ENCODE measurements at regions not wholly inside any gene's neighbourhood (a gene's known extent, or its start where the extent isn't known, plus 50 kb on each side); places are given as distances from the start of the nearest gene placed in this dataset.

DNA sequence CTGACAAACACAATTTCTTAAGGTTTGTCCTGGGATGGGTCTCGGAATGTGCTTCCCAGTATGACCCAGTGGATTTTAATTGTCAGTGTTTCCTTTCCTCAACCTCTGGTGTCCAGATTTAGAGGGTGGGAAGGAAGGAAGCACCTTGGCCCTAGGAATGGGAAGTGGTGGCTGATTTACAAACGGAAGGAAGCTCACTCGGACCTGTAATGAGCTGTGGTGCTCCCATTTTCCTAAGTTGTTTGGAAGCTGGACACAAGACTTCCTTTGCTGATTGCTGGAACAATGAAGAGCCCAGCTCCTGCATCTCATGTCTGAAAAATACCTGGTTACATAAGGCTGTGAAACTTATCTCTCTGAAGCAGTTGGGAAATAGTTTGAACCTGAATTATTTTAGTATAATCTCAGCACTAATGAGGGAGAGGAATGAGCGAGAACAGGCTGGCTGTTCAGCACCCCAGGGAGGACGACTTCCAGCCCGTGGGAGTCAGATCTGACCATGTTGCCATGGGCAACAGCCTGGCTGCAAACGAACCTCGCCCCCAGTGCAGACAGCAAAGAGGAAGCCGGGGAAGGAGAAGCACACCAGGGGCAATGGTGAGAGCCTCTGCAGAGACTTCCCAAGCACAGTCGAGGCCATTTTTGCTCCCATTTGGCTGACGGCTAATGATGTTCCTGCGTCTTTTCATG, 74.4 kb upstream of the ASB18 start:
- no peak overlapping the region for H3K27ac ChIP-seq
- intact Hi-C loops (cut with DNase I), result no loop called here
- no peaks in the 10 kb centered on the region for H3K4me1 ChIP-seq (replicated peaks)
- DNase-seq (ENCODE audit: low spot score), result no peak
- TF ChIP-seq POLR2AphosphoS5 (IDR thresholded peaks at IDR 0.05) (no peak), POLR2A (IDR thresholded peaks at IDR 0.05) (no peak)
- TF ChIP-seq, protein P1, sequence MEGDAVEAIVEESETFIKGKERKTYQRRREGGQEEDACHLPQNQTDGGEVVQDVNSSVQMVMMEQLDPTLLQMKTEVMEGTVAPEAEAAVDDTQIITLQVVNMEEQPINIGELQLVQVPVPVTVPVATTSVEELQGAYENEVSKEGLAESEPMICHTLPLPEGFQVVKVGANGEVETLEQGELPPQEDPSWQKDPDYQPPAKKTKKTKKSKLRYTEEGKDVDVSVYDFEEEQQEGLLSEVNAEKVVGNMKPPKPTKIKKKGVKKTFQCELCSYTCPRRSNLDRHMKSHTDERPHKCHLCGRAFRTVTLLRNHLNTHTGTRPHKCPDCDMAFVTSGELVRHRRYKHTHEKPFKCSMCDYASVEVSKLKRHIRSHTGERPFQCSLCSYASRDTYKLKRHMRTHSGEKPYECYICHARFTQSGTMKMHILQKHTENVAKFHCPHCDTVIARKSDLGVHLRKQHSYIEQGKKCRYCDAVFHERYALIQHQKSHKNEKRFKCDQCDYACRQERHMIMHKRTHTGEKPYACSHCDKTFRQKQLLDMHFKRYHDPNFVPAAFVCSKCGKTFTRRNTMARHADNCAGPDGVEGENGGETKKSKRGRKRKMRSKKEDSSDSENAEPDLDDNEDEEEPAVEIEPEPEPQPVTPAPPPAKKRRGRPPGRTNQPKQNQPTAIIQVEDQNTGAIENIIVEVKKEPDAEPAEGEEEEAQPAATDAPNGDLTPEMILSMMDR (IDR thresholded peaks at IDR 0.05), result no peak
- WGBS, result 52% methylated on average over 12 of the region's 12 CpGs
- no peak overlapping the region for H3K4me3 ChIP-seq
- no peaks in the 10 kb centered on the region for H3K27me3 ChIP-seq (replicated peaks; ENCODE audit: insufficient read depth)
- no peaks in the 10 kb centered on the region for H3K36me3 ChIP-seq
- no peaks in the 10 kb centered on the region for H3K9me3 ChIP-seq

DNA sequence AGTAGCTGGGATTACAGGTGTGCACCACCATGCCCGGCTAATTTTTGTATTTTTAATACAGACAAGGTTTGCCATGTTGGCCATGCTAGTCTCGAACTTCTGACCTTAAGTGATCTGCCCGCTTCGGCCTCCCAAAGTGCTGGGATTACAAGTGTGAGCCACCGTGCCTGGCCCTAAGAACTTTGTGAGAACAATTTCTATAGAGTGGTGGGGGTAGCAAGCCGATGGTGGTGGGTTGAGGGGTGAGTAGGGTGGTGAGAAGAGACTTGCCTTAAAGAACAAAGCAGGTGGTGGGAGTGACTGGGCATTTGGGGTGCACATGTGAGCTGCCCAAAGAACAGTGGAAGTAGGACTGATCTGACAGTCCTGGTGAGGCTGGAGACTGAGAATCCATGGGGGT, 76.0 kb upstream of the ASB18 start:
- Histone ChIP-seq H3K27ac (no peak overlapping the region), H3K4me3 (no peak overlapping the region), H3K4me1 (replicated peaks) (no peaks in the 10 kb centered on the region), H3K9me3 (no peaks in the 10 kb centered on the region), H3K27me3 (replicated peaks; ENCODE audit: insufficient read depth) (no peaks in the 10 kb centered on the region), H3K36me3 (no peaks in the 10 kb centered on the region)
- no peak for DNase-seq (ENCODE audit: low spot score)
- TF ChIP-seq, protein P1 (IDR thresholded peaks at IDR 0.05), result no peak
- intact Hi-C loops (cut with DNase I), result loop anchor here (10.0 kb wide), 1 partner anchor 565 kb away; no protein-coding TSS in a partner anchor
- 96% methylated on average over 6 of the region's 6 CpGs for WGBS

DNA sequence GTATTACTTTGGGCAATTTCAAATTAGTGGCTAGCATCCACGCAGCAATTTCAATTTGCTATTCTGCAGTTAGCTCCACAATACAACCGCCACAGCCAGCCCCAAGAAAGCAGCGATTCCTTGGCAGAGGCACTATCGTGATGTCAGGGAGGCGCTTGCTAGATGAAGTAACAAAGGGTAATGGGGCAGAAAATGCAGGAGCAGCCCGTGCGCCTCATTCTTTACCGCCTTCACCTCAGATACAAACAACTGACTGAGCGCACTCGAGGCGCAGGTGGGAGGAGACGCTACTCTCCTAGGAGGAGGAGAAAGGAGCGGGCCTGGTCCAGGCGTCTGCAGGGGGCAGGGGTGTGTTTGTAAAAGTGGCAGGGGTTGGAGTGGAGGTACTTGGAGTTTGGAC, 76.9 kb upstream of the ASB18 start:
- 87% methylated on average over 14 of the region's 14 CpGs for WGBS
- H3K27me3 ChIP-seq (replicated peaks; ENCODE audit: insufficient read depth), result no peaks in the 10 kb centered on the region
- H3K36me3 ChIP-seq, result no peaks in the 10 kb centered on the region
- no peak overlapping the region for H3K4me3 ChIP-seq
- intact Hi-C loops (cut with DNase I), result loop anchor here (10.0 kb wide), 1 partner anchor 566 kb away; no protein-coding TSS in a partner anchor
- H3K9me3 ChIP-seq, result no peaks in the 10 kb centered on the region
- no peaks in the 10 kb centered on the region for H3K4me1 ChIP-seq (replicated peaks)
- no peak overlapping the region for H3K27ac ChIP-seq
- no peak for DNase-seq (ENCODE audit: low spot score)
- TF ChIP-seq, protein P1 (IDR thresholded peaks at IDR 0.05), result no peak
- TF ChIP-seq POLR2AphosphoS5 (IDR thresholded peaks at IDR 0.05), result no peak
- TF ChIP-seq POLR2A (IDR thresholded peaks at IDR 0.05), result no peak

DNA sequence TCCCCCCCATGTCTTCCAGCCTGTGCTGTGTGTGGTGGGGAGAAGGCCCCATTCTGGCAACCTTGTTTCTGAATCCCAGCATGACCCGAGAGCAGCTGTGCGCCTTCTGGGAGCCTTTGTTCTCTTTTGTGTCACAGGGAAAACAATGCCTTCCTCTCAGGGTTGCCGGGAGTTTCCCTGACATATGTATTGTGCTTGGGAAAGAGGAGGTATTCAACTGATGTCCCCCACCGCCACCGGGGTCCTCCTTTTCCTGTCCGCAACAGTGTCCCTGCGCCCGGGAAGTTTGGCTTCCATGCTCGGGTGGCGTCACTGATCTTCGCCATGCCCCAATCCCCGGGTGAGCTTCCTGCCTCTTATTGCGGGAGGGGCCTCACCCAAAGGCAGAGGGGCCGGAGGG, 77.5 kb upstream of the ASB18 start:
- no peaks in the 10 kb centered on the region for H3K4me1 ChIP-seq (replicated peaks)
- H3K9me3 ChIP-seq, result no peaks in the 10 kb centered on the region
- H3K4me3 ChIP-seq, result no peak overlapping the region
- H3K27me3 ChIP-seq (replicated peaks; ENCODE audit: insufficient read depth), result no peaks in the 10 kb centered on the region
- WGBS, result 82% methylated on average over 14 of the region's 14 CpGs
- TF ChIP-seq POLR2AphosphoS5 (IDR thresholded peaks at IDR 0.05) (no peak), POLR2A (IDR thresholded peaks at IDR 0.05) (no peak)
- TF ChIP-seq, protein P1 (IDR thresholded peaks at IDR 0.05), result no peak
- no peak for DNase-seq (ENCODE audit: low spot score)
- H3K27ac ChIP-seq, result no peak overlapping the region
- intact Hi-C loops (cut with DNase I), result loop anchor here (10.0 kb wide), 1 partner anchor 567 kb away; no protein-coding TSS in a partner anchor
- no peaks in the 10 kb centered on the region for H3K36me3 ChIP-seq

DNA sequence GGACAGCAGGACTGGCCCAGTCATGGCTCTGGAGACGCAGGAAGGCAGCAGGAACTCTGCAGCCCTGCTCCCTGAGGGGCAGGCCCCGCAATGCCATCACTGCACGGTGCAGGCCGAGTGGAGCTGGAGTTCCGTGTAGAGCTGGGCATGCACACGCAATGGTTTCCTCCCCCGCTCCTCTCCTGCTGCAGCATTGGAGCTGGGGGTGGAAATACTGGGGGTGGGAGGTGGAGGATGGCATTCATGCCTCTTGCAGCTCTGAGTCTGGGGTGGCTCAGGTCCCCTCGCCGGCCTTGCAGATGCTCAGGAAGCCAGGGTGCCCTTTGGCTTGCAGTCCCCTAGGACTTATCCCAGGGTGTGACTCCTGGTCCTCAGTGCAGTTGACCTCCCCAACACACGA, 78.3 kb upstream of the ASB18 start:
- H3K27ac ChIP-seq, result no peak overlapping the region
- no peaks in the 10 kb centered on the region for H3K4me1 ChIP-seq (replicated peaks)
- intact Hi-C loops (cut with DNase I), result loop anchor here (10.0 kb wide), 1 partner anchor 568 kb away; no protein-coding TSS in a partner anchor
- no peaks in the 10 kb centered on the region for H3K27me3 ChIP-seq (replicated peaks; ENCODE audit: insufficient read depth)
- H3K36me3 ChIP-seq, result no peaks in the 10 kb centered on the region
- no peak for DNase-seq (ENCODE audit: low spot score)
- WGBS, result 94% methylated on average over 10 of the region's 10 CpGs
- H3K9me3 ChIP-seq, result no peaks in the 10 kb centered on the region
- TF ChIP-seq, protein P1 (IDR thresholded peaks at IDR 0.05), result no peak
- TF ChIP-seq POLR2A (IDR thresholded peaks at IDR 0.05), result no peak
- no peak for TF ChIP-seq POLR2AphosphoS5 (IDR thresholded peaks at IDR 0.05)
- no peak overlapping the region for H3K4me3 ChIP-seq
